WTC11 (cell line): ENCODE measurements at regions not wholly inside any gene's neighbourhood (a gene's known extent, or its start where the extent isn't known, plus 50 kb on each side); places are given as distances from the start of the nearest gene placed in this dataset.

ENCODE experiments used
- ATAC-seq: fragments of 200-7000 bp; cut with Tn5 transposase; 2 replicates; pipeline ENCODE4 v1.10.0; 2021; ENCODE audit warnings: mild to moderate bottlenecking, moderate library complexity
- CTCF ChIA-PET: fragments of 300-600 bp; sonication (Branson Sonifier 250); formaldehyde crosslinking; loops from one replicate; lab custom pipeline; 2021; ENCODE audit warnings: antibody characterized with exemption; lab: Charles Lee
- POLR2A ChIA-PET: fragments of 350-600 bp; sonication (Branson Sonifier 250); formaldehyde crosslinking; loops from one replicate; lab custom pipeline; 2021; ENCODE audit warnings: antibody characterized with exemption; lab: Charles Lee
- DNase-seq: peaks from one replicate; pipeline ENCODE4 v3.0.0; 2021; ENCODE audit warnings: low spot score
- H3K27ac Mint-ChIP-seq: 2 replicates; pipeline ENCODE4 v1.8.0; 2021; ENCODE audit warnings: mixed read lengths
- H3K27me3 Mint-ChIP-seq: 2 replicates; pipeline ENCODE4 v1.8.0; 2021; ENCODE audit warnings: low read depth, mild to moderate bottlenecking, moderate library complexity, mixed read lengths
- H3K36me3 Mint-ChIP-seq: 2 replicates; pipeline ENCODE4 v1.8.0; 2021; ENCODE audit warnings: mixed read lengths
- H3K4me1 Mint-ChIP-seq: 2 replicates; pipeline ENCODE4 v1.8.0; 2022; ENCODE audit warnings: mixed read lengths
- H3K4me3 Mint-ChIP-seq: 2 replicates; pipeline ENCODE4 v1.8.0; 2021; ENCODE audit warnings: mild to moderate bottlenecking, moderate library complexity, mixed read lengths
- H3K9me3 Mint-ChIP-seq: 2 replicates; pipeline ENCODE4 v1.8.0; 2021; ENCODE audit warnings: mixed read lengths
- EMX1 ChIP-seq: fragments of 250-450 bp; sonication (Bioruptor Pico); IDR thresholded peaks from 2 replicates; pipeline ENCODE4 v1.8.0; 2021; ENCODE audit warnings: mild to moderate bottlenecking
- JUN ChIP-seq: sonication (generic); formaldehyde crosslinking; IDR thresholded peaks from 2 replicates; pipeline ENCODE4 v1.8.0; 2023; ENCODE audit warnings: mild to moderate bottlenecking, missing genetic modification reagents
- ZNF138 ChIP-seq: sonication (generic); formaldehyde crosslinking; conservative IDR thresholded peaks from 2 replicates; pipeline ENCODE4 v1.8.1; 2022; ENCODE audit warnings: mild to moderate bottlenecking, moderate library complexity, missing genetic modification reagents
- ZNF281 ChIP-seq: sonication (generic); formaldehyde crosslinking; IDR thresholded peaks from 2 replicates; pipeline ENCODE4 v1.8.0; 2023; ENCODE audit warnings: mild to moderate bottlenecking, missing genetic modification reagents
- ZNF317 ChIP-seq: sonication (generic); formaldehyde crosslinking; IDR thresholded peaks from 2 replicates; pipeline ENCODE4 v1.8.1; 2023; ENCODE audit warnings: low read depth, mild to moderate bottlenecking, moderate library complexity, missing genetic modification reagents, borderline replicate concordance
- ZNF396 ChIP-seq: fragments of 250-450 bp; sonication (Bioruptor Pico); IDR thresholded peaks from 2 replicates; pipeline ENCODE4 v1.8.0; 2021; ENCODE audit warnings: mild to moderate bottlenecking, moderate library complexity, borderline replicate concordance
- ZNF423 ChIP-seq: fragments of 250-450 bp; sonication (Bioruptor Pico); IDR thresholded peaks from 2 replicates; pipeline ENCODE4 v2.1.2; 2022; ENCODE audit warnings: mild to moderate bottlenecking, moderate library complexity
- ZSCAN18 ChIP-seq: fragments of 250-450 bp; sonication (Bioruptor Pico); IDR thresholded peaks from 2 replicates; pipeline ENCODE4 v2.1.2; 2022; ENCODE audit warnings: mild to moderate bottlenecking, moderate library complexity
- TF ChIP-seq, protein P1 (sequence below): sonication (generic); formaldehyde crosslinking; IDR thresholded peaks from 2 replicates; pipeline ENCODE4 v1.8.0; 2022; ENCODE audit warnings: missing genetic modification reagents
- TF ChIP-seq, protein P2 (sequence below): fragments of 200-600 bp; IDR thresholded peaks from 2 replicates; pipeline ENCODE4 v1.8.0; 2022; ENCODE audit warnings: antibody characterized with exemption
- TF ChIP-seq, protein P3 (sequence below): sonication (generic); formaldehyde crosslinking; IDR thresholded peaks from 2 replicates; pipeline ENCODE4 v1.8.1; 2023; ENCODE audit warnings: mild to moderate bottlenecking, missing genetic modification reagents

DNA sequence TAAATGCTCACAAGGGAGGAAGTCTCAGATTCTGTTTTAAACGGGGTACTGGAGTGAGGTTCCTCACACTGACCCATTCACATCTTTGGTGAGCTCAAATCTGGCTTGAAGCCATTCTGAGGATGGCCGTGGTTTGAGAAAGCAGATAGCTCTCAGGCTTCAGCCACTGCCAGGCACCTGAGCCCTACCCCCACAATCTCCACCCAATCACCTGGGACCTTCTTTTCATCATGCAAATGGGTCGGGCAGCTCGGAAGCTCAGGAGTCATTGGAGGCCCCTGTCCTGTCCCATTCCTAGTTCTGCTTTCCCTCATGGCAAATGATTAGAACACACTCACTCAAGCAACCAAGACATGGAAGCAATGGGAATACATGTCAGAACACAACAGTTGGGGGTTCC lies 141.4 kb upstream of the ETS2 start:
- ATAC-seq: peak; percentile 67
- H3K4me1 Mint-ChIP-seq: peaks cover 40% of the 10 kb centered on the region
- POLR2A ChIA-PET: no interaction called here
- H3K36me3 Mint-ChIP-seq: no peaks in the 10 kb centered on the region
- peak overlapping the region; percentile 86 for H3K27ac Mint-ChIP-seq
- peak; percentile 36 for DNase-seq
- no peaks in the 10 kb centered on the region for H3K9me3 Mint-ChIP-seq
- no peak overlapping the region for H3K4me3 Mint-ChIP-seq
- TF ChIP-seq EMX1 (no peak), ZSCAN18 (CRISPR knock-in tag) (no peak)
- TF ChIP-seq, protein P1, sequence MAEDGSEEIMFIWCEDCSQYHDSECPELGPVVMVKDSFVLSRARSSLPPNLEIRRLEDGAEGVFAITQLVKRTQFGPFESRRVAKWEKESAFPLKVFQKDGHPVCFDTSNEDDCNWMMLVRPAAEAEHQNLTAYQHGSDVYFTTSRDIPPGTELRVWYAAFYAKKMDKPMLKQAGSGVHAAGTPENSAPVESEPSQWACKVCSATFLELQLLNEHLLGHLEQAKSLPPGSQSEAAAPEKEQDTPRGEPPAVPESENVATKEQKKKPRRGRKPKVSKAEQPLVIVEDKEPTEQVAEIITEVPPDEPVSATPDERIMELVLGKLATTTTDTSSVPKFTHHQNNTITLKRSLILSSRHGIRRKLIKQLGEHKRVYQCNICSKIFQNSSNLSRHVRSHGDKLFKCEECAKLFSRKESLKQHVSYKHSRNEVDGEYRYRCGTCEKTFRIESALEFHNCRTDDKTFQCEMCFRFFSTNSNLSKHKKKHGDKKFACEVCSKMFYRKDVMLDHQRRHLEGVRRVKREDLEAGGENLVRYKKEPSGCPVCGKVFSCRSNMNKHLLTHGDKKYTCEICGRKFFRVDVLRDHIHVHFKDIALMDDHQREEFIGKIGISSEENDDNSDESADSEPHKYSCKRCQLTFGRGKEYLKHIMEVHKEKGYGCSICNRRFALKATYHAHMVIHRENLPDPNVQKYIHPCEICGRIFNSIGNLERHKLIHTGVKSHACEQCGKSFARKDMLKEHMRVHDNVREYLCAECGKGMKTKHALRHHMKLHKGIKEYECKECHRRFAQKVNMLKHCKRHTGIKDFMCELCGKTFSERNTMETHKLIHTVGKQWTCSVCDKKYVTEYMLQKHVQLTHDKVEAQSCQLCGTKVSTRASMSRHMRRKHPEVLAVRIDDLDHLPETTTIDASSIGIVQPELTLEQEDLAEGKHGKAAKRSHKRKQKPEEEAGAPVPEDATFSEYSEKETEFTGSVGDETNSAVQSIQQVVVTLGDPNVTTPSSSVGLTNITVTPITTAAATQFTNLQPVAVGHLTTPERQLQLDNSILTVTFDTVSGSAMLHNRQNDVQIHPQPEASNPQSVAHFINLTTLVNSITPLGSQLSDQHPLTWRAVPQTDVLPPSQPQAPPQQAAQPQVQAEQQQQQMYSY: peak; percentile 53; the same call in 1 of the 2 replicates
- TF ChIP-seq, all 79 proteins: peak for 1
- peaks cover 19% of the 10 kb centered on the region for H3K27me3 Mint-ChIP-seq
- CTCF ChIA-PET: interaction anchor here (0.8 to 1.4 kb wide), 6 partner anchors 29 to 473 kb away, joined by 3 to 5 read pairs (median 4); no protein-coding TSS in a partner anchor

DNA sequence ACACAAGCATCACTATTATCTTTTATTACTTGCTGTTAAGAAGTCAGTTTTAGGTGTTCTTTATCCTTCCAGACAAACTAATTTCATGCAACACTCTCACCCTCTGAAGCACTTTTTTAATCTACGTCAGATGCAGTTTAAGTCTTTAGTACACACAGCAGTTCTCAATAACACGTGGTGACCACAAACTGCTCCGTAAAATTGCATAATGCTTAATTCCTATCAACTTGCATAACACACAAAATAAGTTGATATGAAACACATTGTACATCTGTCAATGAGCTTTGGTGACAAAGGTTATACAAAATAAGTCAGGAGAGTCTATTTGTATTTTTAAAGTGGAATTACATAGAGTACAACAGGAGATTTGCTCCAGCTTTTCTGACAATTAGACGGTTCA lies 140.9 kb upstream of the ETS2 start:
- Mint-ChIP-seq H3K4me3 (no peak overlapping the region), H3K9me3 (no peaks in the 10 kb centered on the region), H3K4me1 (peaks cover 35% of the 10 kb centered on the region), H3K27me3 (peaks cover 14% of the 10 kb centered on the region), H3K36me3 (no peaks in the 10 kb centered on the region), H3K27ac (no peak overlapping the region)
- DNase-seq: no peak
- no peak for ATAC-seq
- TF ChIP-seq, protein P2, sequence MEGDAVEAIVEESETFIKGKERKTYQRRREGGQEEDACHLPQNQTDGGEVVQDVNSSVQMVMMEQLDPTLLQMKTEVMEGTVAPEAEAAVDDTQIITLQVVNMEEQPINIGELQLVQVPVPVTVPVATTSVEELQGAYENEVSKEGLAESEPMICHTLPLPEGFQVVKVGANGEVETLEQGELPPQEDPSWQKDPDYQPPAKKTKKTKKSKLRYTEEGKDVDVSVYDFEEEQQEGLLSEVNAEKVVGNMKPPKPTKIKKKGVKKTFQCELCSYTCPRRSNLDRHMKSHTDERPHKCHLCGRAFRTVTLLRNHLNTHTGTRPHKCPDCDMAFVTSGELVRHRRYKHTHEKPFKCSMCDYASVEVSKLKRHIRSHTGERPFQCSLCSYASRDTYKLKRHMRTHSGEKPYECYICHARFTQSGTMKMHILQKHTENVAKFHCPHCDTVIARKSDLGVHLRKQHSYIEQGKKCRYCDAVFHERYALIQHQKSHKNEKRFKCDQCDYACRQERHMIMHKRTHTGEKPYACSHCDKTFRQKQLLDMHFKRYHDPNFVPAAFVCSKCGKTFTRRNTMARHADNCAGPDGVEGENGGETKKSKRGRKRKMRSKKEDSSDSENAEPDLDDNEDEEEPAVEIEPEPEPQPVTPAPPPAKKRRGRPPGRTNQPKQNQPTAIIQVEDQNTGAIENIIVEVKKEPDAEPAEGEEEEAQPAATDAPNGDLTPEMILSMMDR: no peak
- TF ChIP-seq ZNF423 (CRISPR knock-in tag) (no peak), JUN (CRISPR knock-in tag) (no peak), ZNF396 (CRISPR knock-in tag) (no peak), ZNF138 (no peak), ZNF317 (CRISPR knock-in tag) (no peak), ZNF281 (no peak)
- TF ChIP-seq, protein P3, sequence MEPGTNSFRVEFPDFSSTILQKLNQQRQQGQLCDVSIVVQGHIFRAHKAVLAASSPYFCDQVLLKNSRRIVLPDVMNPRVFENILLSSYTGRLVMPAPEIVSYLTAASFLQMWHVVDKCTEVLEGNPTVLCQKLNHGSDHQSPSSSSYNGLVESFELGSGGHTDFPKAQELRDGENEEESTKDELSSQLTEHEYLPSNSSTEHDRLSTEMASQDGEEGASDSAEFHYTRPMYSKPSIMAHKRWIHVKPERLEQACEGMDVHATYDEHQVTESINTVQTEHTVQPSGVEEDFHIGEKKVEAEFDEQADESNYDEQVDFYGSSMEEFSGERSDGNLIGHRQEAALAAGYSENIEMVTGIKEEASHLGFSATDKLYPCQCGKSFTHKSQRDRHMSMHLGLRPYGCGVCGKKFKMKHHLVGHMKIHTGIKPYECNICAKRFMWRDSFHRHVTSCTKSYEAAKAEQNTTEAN: no peak
- ChIA-PET CTCF (interaction anchor here (0.8 to 1.2 kb wide), 5 partner anchors 29 to 197 kb away, joined by 3 to 5 read pairs (median 4); no protein-coding TSS in a partner anchor), POLR2A (no interaction called here)
